SK-N-MC (cell line): ENCODE measurements at regions not wholly inside any gene's neighbourhood (a gene's known extent, or its start where the extent isn't known, plus 50 kb on each side); places are given as distances from the start of the nearest gene placed in this dataset.

ENCODE experiments used
- DNase-seq: peaks from one replicate; pipeline ENCODE4 v3.0.0-alpha.2; 2011; ENCODE audit warnings: low read depth, low spot score
- H3K27ac ChIP-seq: fragments of 200-600 bp; sonication (generic); 2 replicates; pipeline ENCODE4 v1.5.1; 2016; ENCODE audit warnings: mixed run types
- H3K36me3 ChIP-seq: fragments of 200-600 bp; sonication (generic); 2 replicates; pipeline ENCODE4 v1.6.1; 2017; ENCODE audit warnings: antibody characterized with exemption, low read length, mixed read lengths; ENCODE audit not compliant: insufficient read depth
- H3K4me3 ChIP-seq: fragments of 200-600 bp; sonication (generic); 2 replicates; pipeline ENCODE4 v1.5.1; 2016
- H3K9ac ChIP-seq: fragments of 200-600 bp; sonication (generic); 2 replicates; pipeline ENCODE4 v1.8.0; 2017; ENCODE audit warnings: mixed run types, mixed read lengths; ENCODE audit not compliant: insufficient read length
- H3K9me3 ChIP-seq: fragments of 200-600 bp; sonication (generic); 2 replicates; pipeline ENCODE4 v1.6.1; 2017; ENCODE audit warnings: low read depth, mild to moderate bottlenecking, antibody characterized with exemption, low read length, moderate library complexity, mixed read lengths
- EZH2 ChIP-seq: fragments of 200-600 bp; sonication (generic); IDR thresholded peaks from one replicate; pipeline ENCODE4 v1.6.1; 2017; ENCODE audit warnings: antibody characterized with exemption
- FOXP2 ChIP-seq: optimal IDR thresholded peaks from 2 replicates; pipeline ENCODE3; 2011; ENCODE audit warnings: mild to moderate bottlenecking, moderate library complexity; ENCODE audit not compliant: insufficient read depth; ENCODE audit errors: extremely low read length, control extremely low read depth
- POLR2AphosphoS5 ChIP-seq: IDR thresholded peaks from 2 replicates; pipeline ENCODE4 v1.6.1; 2012; ENCODE audit warnings: mild to moderate bottlenecking, low read depth, low read length, borderline replicate concordance

DNA sequence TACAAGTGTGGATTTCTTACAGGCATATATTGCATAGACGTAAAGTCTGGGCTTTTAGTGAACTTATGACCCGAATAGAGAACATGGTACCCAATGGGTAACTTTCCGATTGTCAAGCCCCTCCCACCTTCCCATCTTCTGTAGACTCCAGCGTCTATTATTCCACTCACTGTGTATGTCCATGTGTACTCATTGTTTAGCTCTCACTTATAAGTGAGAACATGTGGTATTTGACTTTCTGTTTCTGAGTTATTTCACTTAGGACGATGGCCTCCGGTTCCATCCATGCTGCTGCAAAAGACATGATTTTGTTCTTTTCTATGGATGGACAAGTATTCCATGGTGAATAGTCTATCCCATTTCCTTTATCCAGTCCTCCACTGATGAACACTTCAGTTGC, 306.4 kb downstream of the CD83 start:
- Histone ChIP-seq H3K9me3 (no peaks in the 10 kb centered on the region), H3K9ac (no peak overlapping the region), H3K27ac (no peak overlapping the region), H3K4me3 (no peak overlapping the region), H3K36me3 (no peaks in the 10 kb centered on the region)
- no peak for TF ChIP-seq EZH2
- TF ChIP-seq POLR2AphosphoS5 = no peak
- TF ChIP-seq FOXP2 = no peak
- no peak for DNase-seq

DNA sequence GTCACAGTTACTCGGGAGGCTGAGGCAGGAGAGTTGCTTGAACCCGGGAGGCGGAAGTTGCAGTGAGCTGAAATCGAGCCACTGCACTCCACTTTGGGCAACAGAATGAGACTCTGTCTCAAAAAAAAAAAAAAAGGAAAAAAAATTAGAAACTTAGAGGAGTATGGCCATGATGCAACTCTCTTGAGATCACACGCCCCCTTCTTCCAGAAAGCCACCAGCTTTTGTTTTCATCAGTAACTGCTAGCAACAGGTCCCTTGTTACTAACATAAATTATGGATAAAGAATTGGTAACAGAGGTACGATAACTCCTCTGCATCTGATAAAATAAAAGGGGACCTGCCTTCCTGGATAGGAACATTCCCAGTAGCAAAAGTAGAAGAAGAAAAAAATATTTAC, 308.2 kb downstream of the CD83 start:
- Histone ChIP-seq H3K27ac (no peak overlapping the region), H3K9me3 (no peaks in the 10 kb centered on the region), H3K9ac (no peak overlapping the region), H3K4me3 (no peak overlapping the region), H3K36me3 (no peaks in the 10 kb centered on the region)
- DNase-seq = no peak
- TF ChIP-seq FOXP2 (no peak), EZH2 (no peak), POLR2AphosphoS5 (no peak)

GRCh38 chr6:14426281-14426680, 308.7 kb downstream of the CD83 start:
- TF ChIP-seq FOXP2 (no peak), POLR2AphosphoS5 (no peak), EZH2 (no peak)
- no peaks in the 10 kb centered on the region for H3K36me3 ChIP-seq
- no peak overlapping the region for H3K27ac ChIP-seq
- no peak overlapping the region for H3K4me3 ChIP-seq
- no peak for DNase-seq
- H3K9me3 ChIP-seq = no peaks in the 10 kb centered on the region
- no peak overlapping the region for H3K9ac ChIP-seq

- no peak for DNase-seq
- TF ChIP-seq FOXP2 = no peak
- no peak for TF ChIP-seq POLR2AphosphoS5
- no peak overlapping the region for H3K4me3 ChIP-seq
- H3K36me3 ChIP-seq = no peaks in the 10 kb centered on the region
- no peak overlapping the region for H3K27ac ChIP-seq
- no peak overlapping the region for H3K9ac ChIP-seq
- no peaks in the 10 kb centered on the region for H3K9me3 ChIP-seq
These were observed 310.7 kb downstream of the CD83 start for GRCh38 chr6:14428269-14428668.

GRCh38 chr6:14429396-14429795, 311.8 kb downstream of the CD83 start:
- no peak for TF ChIP-seq POLR2AphosphoS5
- TF ChIP-seq FOXP2 = no peak
- TF ChIP-seq EZH2 = no peak
- H3K36me3 ChIP-seq = no peaks in the 10 kb centered on the region
- H3K27ac ChIP-seq = peak overlapping the region; percentile 28; the same call in 1 of the 2 replicates
- no peak for DNase-seq
- H3K9ac ChIP-seq = peak overlapping the region; percentile 24
- H3K9me3 ChIP-seq = no peaks in the 10 kb centered on the region
- no peak overlapping the region for H3K4me3 ChIP-seq

DNA sequence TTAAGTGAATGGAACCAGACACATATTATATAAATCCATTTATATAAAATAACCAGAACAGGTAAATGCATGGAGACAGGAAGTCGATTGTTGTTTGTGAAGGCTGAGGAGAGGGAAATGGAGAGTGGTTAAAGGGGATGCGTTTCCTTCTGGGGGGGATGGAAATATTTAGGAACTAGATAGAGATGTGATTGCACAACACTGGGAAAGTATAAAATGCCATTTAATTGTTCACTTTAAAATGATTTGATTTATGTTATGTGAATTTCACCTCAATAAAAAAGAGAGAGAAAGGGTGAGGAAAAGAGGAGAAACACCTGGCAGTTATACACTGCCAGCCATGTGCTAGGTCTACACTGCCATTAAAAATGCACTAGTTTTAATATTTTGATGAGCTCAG, 312.6 kb downstream of the CD83 start:
- TF ChIP-seq EZH2 (no peak), FOXP2 (no peak), POLR2AphosphoS5 (no peak)
- no peaks in the 10 kb centered on the region for H3K36me3 ChIP-seq
- H3K27ac ChIP-seq = no peak overlapping the region
- no peaks in the 10 kb centered on the region for H3K9me3 ChIP-seq
- DNase-seq = no peak
- no peak overlapping the region for H3K4me3 ChIP-seq
- H3K9ac ChIP-seq = no peak overlapping the region

- TF ChIP-seq POLR2AphosphoS5 (no peak), EZH2 (no peak), FOXP2 (no peak)
- no peak overlapping the region for H3K9ac ChIP-seq
- no peaks in the 10 kb centered on the region for H3K36me3 ChIP-seq
- H3K9me3 ChIP-seq = no peaks in the 10 kb centered on the region
- no peak overlapping the region for H3K4me3 ChIP-seq
- no peak overlapping the region for H3K27ac ChIP-seq
- no peak for DNase-seq
These were observed 314.1 kb downstream of the CD83 start for GRCh38 chr6:14431385-14432330.

- TF ChIP-seq FOXP2 (no peak), POLR2AphosphoS5 (no peak), EZH2 (no peak)
- no peaks in the 10 kb centered on the region for H3K36me3 ChIP-seq
- H3K4me3 ChIP-seq = no peak overlapping the region
- no peak overlapping the region for H3K9ac ChIP-seq
- H3K9me3 ChIP-seq = no peaks in the 10 kb centered on the region
- DNase-seq = no peak
- H3K27ac ChIP-seq = no peak overlapping the region
These were observed 317.5 kb downstream of the CD83 start for GRCh38 chr6:14434916-14435690.
